Body of pancreas (tissue), 4 donors: ENCODE measurements at regions not wholly inside any gene's neighbourhood (a gene's known extent, or its start where the extent isn't known, plus 50 kb on each side); places are given as distances from the start of the nearest gene placed in this dataset.

ENCODE experiments used
- POLR2A ChIP-seq, 3 donors: fragments of 450-650 bp; IDR thresholded peaks; one replicate each; pipeline ENCODE4 v1.6.1; 2016; ENCODE audit warnings: antibody characterized with exemption in 3 of 3, mild to moderate bottlenecking in 2 of 3
- TF ChIP-seq, protein P1 (sequence below), 7 experiments: fragments of 450-650 bp in 4 of 7; fragments of 200-600 bp in 3 of 7; sonication (generic) in 3 of 7; IDR thresholded peaks; one replicate each; pipeline ENCODE4 v1.5.1; 2016 to 2019; ENCODE audit warnings: antibody characterized with exemption in 7 of 7

GRCh38 chr3:1591327-1592028, 498.7 kb downstream of the CNTN6 start:
- TF ChIP-seq, protein P1, sequence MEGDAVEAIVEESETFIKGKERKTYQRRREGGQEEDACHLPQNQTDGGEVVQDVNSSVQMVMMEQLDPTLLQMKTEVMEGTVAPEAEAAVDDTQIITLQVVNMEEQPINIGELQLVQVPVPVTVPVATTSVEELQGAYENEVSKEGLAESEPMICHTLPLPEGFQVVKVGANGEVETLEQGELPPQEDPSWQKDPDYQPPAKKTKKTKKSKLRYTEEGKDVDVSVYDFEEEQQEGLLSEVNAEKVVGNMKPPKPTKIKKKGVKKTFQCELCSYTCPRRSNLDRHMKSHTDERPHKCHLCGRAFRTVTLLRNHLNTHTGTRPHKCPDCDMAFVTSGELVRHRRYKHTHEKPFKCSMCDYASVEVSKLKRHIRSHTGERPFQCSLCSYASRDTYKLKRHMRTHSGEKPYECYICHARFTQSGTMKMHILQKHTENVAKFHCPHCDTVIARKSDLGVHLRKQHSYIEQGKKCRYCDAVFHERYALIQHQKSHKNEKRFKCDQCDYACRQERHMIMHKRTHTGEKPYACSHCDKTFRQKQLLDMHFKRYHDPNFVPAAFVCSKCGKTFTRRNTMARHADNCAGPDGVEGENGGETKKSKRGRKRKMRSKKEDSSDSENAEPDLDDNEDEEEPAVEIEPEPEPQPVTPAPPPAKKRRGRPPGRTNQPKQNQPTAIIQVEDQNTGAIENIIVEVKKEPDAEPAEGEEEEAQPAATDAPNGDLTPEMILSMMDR (IDR thresholded peaks at IDR 0.05): no peak
- no peak for TF ChIP-seq POLR2A (IDR thresholded peaks at IDR 0.05)
